Tibial nerve (tissue), 4 donors: ENCODE measurements at regions not wholly inside any gene's neighbourhood (a gene's known extent, or its start where the extent isn't known, plus 50 kb on each side); places are given as distances from the start of the nearest gene placed in this dataset.

Source experiments
- DNase-seq, 2 donors: peaks; one replicate each; pipeline ENCODE4 v3.0.0-alpha.2; 2019; ENCODE audit warnings: low spot score in 2 of 2
- H3K27ac ChIP-seq, 4 donors: fragments of 200-600 bp; sonication (generic) in 3 of 4; one replicate each; pipeline ENCODE4 v1.5.1; 2017 to 2019; ENCODE audit warnings: mild to moderate bottlenecking in 1 of 4
- H3K27me3 ChIP-seq, 2 donors: fragments of 200-600 bp; sonication (generic) in 1 of 2; one replicate each; pipeline versions ENCODE4 v1.5.1 to v1.6.0; 2017 to 2019
- H3K36me3 ChIP-seq, 3 donors: fragments of 200-600 bp; sonication (generic); one replicate each; pipeline ENCODE4 v1.5.1; 2018 to 2019
- H3K4me1 ChIP-seq, 4 donors: fragments of 200-600 bp; sonication (generic) in 3 of 4; one replicate each; pipeline ENCODE4 v1.5.1; 2017 to 2019
- H3K4me3 ChIP-seq, 4 donors: fragments of 200-600 bp; sonication (generic) in 3 of 4; one replicate each; pipeline ENCODE4 v1.5.1; 2017 to 2019; ENCODE audit warnings: mild to moderate bottlenecking in 1 of 4, moderate library complexity in 1 of 4
- H3K9me3 ChIP-seq, 4 donors: fragments of 200-600 bp; sonication (generic) in 3 of 4; one replicate each; pipeline ENCODE4 v1.5.1; 2017 to 2019
- CTCF ChIP-seq, 5 experiments: fragments of 200-600 bp in 3 of 5; fragments of 450-650 bp in 2 of 5; sonication (generic) in 3 of 5; IDR thresholded peaks; one replicate each; pipeline ENCODE4 v1.5.1; 2016 to 2019; ENCODE audit warnings: antibody characterized with exemption in 5 of 5, mild to moderate bottlenecking in 3 of 5, moderate library complexity in 2 of 5
- EP300 ChIP-seq, 2 donors: sonication (generic); formaldehyde crosslinking; IDR thresholded peaks; one replicate each; pipeline ENCODE4 v1.6.1; 2017; ENCODE audit warnings: antibody characterized with exemption in 2 of 2, mild to moderate bottlenecking in 1 of 2
- POLR2A ChIP-seq, 2 donors: fragments of 450-650 bp; IDR thresholded peaks; one replicate each; pipeline ENCODE4 v1.6.1; 2017; ENCODE audit warnings: antibody characterized with exemption in 2 of 2, mild to moderate bottlenecking in 2 of 2, moderate library complexity in 2 of 2
- WGBS, 2 donors: methylation state at CpG; one replicate each; pipeline ENCODE4 v1.1.5; 2018; 5-methylcytosine and 5-hydroxymethylcytosine counted together

GRCh38 chr19:13644645-13645044, 119.7 kb upstream of the MRI1 start:
- Histone ChIP-seq H3K9me3 (peaks cover 0 to 14% (median 0%) of the 10 kb centered on the region in 4 donors), H3K27ac (no peak overlapping the region), H3K4me1 (no peaks in the 10 kb centered on the region), H3K27me3 (no peaks in the 10 kb centered on the region), H3K4me3 (no peak overlapping the region), H3K36me3 (no peaks in the 10 kb centered on the region)
- TF ChIP-seq CTCF (IDR thresholded peaks at IDR 0.05) (no peak), POLR2A (IDR thresholded peaks at IDR 0.05) (no peak), EP300 (IDR thresholded peaks at IDR 0.05) (no peak)
- no peak for DNase-seq
- WGBS, 2 donors, result 88 to 89% methylated on average over 3 of the region's 3 CpGs

DNA sequence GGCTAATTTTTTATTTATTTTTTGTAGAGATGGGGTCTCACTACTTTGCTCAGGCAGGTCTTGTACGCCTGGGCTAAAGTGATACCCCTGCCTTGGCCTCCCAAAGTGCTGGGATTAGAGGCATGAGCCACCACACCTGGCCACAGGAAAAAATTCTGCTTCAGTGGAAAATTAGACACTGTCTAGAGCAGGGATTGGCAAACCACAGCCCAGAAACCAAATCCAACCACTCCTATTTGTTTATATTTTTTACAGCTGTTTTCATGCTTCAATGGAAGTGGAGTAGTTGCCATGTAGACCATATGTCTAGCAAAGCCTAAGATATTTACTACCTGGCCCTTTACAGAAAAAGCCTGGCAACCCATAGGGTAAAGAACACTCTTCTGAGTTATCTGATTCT, 123.7 kb upstream of the MRI1 start:
- no peak for TF ChIP-seq POLR2A (IDR thresholded peaks at IDR 0.05)
- no peak for TF ChIP-seq EP300 (IDR thresholded peaks at IDR 0.05)
- no peak for TF ChIP-seq CTCF (IDR thresholded peaks at IDR 0.05)
- Histone ChIP-seq H3K27me3 (no peaks in the 10 kb centered on the region), H3K9me3 (peaks cover 0 to 19% (median 0%) of the 10 kb centered on the region in 4 donors), H3K4me1 (no peaks in the 10 kb centered on the region), H3K4me3 (no peak overlapping the region), H3K36me3 (no peaks in the 10 kb centered on the region), H3K27ac (no peak overlapping the region)
- DNase-seq, result no peak
- WGBS, 2 donors, result 65 to 71% methylated on average over 1 of the region's 1 CpG

- no peak overlapping the region for H3K4me3 ChIP-seq
- no peak overlapping the region for H3K27ac ChIP-seq
- H3K36me3 ChIP-seq, result no peaks in the 10 kb centered on the region
- TF ChIP-seq EP300 (IDR thresholded peaks at IDR 0.05) (no peak), POLR2A (IDR thresholded peaks at IDR 0.05) (no peak), CTCF (IDR thresholded peaks at IDR 0.05) (no peak)
- no peaks in the 10 kb centered on the region for H3K27me3 ChIP-seq
- H3K9me3 ChIP-seq, result peaks cover 0 to 19% (median 0%) of the 10 kb centered on the region in 4 donors
- 69 to 70% methylated on average over 7 of the region's 7 CpGs for WGBS, 2 donors
- no peaks in the 10 kb centered on the region for H3K4me1 ChIP-seq
- no peak for DNase-seq
Measured at GRCh38 chr19:13639342-13639929, 124.9 kb upstream of the MRI1 start.

GRCh38 chr19:13637664-13638063, 126.7 kb upstream of the MRI1 start:
- Histone ChIP-seq H3K27ac (no peak overlapping the region), H3K4me3 (no peak overlapping the region), H3K27me3 (no peaks in the 10 kb centered on the region), H3K4me1 (no peaks in the 10 kb centered on the region), H3K9me3 (peaks cover 0 to 15% (median 0%) of the 10 kb centered on the region in 4 donors), H3K36me3 (no peaks in the 10 kb centered on the region)
- 79 to 82% methylated on average over 6 of the region's 6 CpGs for WGBS, 2 donors
- DNase-seq, result no peak
- TF ChIP-seq EP300 (IDR thresholded peaks at IDR 0.05), result no peak
- TF ChIP-seq CTCF (IDR thresholded peaks at IDR 0.05), result no peak
- TF ChIP-seq POLR2A (IDR thresholded peaks at IDR 0.05), result no peak

DNA sequence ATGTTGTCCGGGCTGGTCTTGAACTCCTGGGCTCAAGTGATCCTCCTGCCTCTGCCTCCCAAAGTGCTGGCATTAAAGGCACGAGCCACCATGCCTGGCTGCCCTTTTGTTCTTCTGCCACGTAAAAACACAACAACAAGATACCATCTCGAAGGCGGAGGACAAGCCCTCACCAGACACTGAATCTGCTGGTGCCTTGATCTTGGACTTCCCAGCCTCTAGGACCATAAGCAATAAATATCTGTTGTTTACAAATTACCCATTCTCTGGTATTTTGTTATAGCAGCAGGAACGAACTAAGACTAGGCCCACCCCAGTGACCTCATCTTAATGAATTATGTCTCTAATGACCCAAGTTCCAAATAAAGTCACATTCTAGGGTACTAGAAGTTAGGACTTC, 128.4 kb upstream of the CACNA1A start:
- no peak overlapping the region for H3K4me3 ChIP-seq
- no peak for DNase-seq
- WGBS, 2 donors, result 73 to 89% methylated on average over 6 of the region's 6 CpGs
- H3K36me3 ChIP-seq, result no peaks in the 10 kb centered on the region
- H3K27ac ChIP-seq, result no peak overlapping the region
- no peaks in the 10 kb centered on the region for H3K27me3 ChIP-seq
- H3K4me1 ChIP-seq, result no peaks in the 10 kb centered on the region
- H3K9me3 ChIP-seq, result peaks cover 0 to 10% (median 0%) of the 10 kb centered on the region in 4 donors
- TF ChIP-seq EP300 (IDR thresholded peaks at IDR 0.05) (no peak), POLR2A (IDR thresholded peaks at IDR 0.05) (no peak), CTCF (IDR thresholded peaks at IDR 0.05) (no peak)
